ENCODE measurements at regions not wholly inside any gene's neighbourhood (a gene's known extent, or its start where the extent isn't known, plus 50 kb on each side); places are given as distances from the start of the nearest gene placed in this dataset.

DNA sequence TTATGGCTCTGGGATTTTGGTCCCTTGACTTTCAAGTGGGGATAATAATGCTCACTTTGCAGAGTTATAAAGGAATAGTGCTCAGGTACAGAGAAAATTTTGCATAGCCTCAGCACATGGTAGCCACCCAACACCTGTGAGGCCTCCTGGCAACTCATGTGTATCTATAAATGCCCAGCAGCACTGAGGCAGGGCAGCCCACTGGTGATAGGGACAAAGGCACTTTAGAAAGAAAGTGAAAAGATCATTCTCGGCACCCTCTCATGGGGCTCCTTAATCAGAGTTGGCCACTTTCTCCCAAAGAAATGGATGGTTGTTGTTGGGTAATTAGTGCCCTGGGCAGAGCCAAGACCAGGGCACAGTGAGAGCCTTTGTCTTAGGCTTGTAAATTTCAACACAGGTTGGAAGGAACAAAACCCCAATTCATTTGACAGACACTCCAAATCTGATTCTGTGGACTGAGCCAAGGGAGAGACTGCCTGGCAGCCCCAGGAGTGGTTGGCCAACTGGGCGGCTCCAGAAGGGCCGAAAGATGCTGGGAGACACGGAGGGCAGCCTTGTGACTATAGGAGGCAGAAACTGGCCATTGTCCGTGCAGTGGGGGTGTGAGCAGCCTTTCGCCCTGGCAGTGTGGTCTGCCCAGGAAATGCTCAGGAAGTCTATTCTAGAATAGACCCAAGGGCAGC is 213.2 kb upstream of the RGMA start:
- BruUV-seq (replicated peaks): no TSS peak
- TF ChIP-seq MXI1 (IDR thresholded peaks at IDR 0.05; ENCODE audit: borderline replicate concordance, low read depth, low read length) (no peak), POLR2A (IDR thresholded peaks at IDR 0.05; ENCODE audit: low read depth, low read length) (no peak), CEBPB (IDR thresholded peaks at IDR 0.05; ENCODE audit: low read depth, low read length) (no peak), RFX5 (IDR thresholded peaks at IDR 0.05; ENCODE audit: low read depth, low read length) (no peak), NFE2L2 (IDR thresholded peaks at IDR 0.05; ENCODE audit: low read depth, low read length) (no peak), MAZ (IDR thresholded peaks at IDR 0.05; ENCODE audit: borderline replicate concordance, low read depth, low read length) (no peak), MAFK (IDR thresholded peaks at IDR 0.05; ENCODE audit: low read depth, low read length) (no peak), CHD1 (IDR thresholded peaks at IDR 0.05; ENCODE audit: low read depth, low read length) (no peak), SMC3 (IDR thresholded peaks at IDR 0.05; ENCODE audit: low read depth, low read length) (no peak), FOS (IDR thresholded peaks at IDR 0.05; ENCODE audit: low read depth, low read length) (no peak), RCOR1 (IDR thresholded peaks at IDR 0.05; ENCODE audit: insufficient replicate concordance, low read length) (no peak)
- TF ChIP-seq, protein P1, sequence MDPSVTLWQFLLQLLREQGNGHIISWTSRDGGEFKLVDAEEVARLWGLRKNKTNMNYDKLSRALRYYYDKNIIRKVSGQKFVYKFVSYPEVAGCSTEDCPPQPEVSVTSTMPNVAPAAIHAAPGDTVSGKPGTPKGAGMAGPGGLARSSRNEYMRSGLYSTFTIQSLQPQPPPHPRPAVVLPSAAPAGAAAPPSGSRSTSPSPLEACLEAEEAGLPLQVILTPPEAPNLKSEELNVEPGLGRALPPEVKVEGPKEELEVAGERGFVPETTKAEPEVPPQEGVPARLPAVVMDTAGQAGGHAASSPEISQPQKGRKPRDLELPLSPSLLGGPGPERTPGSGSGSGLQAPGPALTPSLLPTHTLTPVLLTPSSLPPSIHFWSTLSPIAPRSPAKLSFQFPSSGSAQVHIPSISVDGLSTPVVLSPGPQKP (IDR thresholded peaks at IDR 0.05; ENCODE audit: borderline replicate concordance, low read depth, low read length): no peak
- TF ChIP-seq, protein P2, sequence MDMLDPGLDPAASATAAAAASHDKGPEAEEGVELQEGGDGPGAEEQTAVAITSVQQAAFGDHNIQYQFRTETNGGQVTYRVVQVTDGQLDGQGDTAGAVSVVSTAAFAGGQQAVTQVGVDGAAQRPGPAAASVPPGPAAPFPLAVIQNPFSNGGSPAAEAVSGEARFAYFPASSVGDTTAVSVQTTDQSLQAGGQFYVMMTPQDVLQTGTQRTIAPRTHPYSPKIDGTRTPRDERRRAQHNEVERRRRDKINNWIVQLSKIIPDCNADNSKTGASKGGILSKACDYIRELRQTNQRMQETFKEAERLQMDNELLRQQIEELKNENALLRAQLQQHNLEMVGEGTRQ (IDR thresholded peaks at IDR 0.05; ENCODE audit: low read depth, low read length): no peak
- TF ChIP-seq, protein P3, sequence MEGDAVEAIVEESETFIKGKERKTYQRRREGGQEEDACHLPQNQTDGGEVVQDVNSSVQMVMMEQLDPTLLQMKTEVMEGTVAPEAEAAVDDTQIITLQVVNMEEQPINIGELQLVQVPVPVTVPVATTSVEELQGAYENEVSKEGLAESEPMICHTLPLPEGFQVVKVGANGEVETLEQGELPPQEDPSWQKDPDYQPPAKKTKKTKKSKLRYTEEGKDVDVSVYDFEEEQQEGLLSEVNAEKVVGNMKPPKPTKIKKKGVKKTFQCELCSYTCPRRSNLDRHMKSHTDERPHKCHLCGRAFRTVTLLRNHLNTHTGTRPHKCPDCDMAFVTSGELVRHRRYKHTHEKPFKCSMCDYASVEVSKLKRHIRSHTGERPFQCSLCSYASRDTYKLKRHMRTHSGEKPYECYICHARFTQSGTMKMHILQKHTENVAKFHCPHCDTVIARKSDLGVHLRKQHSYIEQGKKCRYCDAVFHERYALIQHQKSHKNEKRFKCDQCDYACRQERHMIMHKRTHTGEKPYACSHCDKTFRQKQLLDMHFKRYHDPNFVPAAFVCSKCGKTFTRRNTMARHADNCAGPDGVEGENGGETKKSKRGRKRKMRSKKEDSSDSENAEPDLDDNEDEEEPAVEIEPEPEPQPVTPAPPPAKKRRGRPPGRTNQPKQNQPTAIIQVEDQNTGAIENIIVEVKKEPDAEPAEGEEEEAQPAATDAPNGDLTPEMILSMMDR (conservative IDR thresholded peaks at IDR 0.05; ENCODE audit: low read depth, low read length): no peak
- H3K9me3 ChIP-seq (ENCODE audit: control insufficient read depth, insufficient read depth, low read length): peaks cover 31% of the 10 kb centered on the region
- no peak overlapping the region for H3K9ac ChIP-seq (ENCODE audit: low read depth, low read length)
- 73% methylated on average over 3 of the region's 6 CpGs; no CpG with 5 or more reads in 1 of the 2 experiments for WGBS, 2 experiments (ENCODE audit: extremely low coverage in 2 of 2, insufficient read length in 1 of 2)
- H2BK15ac ChIP-seq (ENCODE audit: low read depth, low read length): no peak overlapping the region
- ATAC-seq (ENCODE audit: low read depth) (no peak), DNase-seq (no peak)
- H3K56ac ChIP-seq (ENCODE audit: extremely low read depth, insufficient read depth, low read length): no peak overlapping the region
- no peak overlapping the region for H2AK5ac ChIP-seq (ENCODE audit: low read depth, low read length)
- no peak overlapping the region for H2AK9ac ChIP-seq (replicated peaks; ENCODE audit: low read depth, low read length, poor library complexity)
- no peaks in the 10 kb centered on the region for H3K4me1 ChIP-seq (ENCODE audit: control insufficient read depth, insufficient read depth, low read length)
- H3K79me1 ChIP-seq (ENCODE audit: low read depth in 1 of 2, low read length in 2 of 2): no peaks in the 10 kb centered on the region
- no peak overlapping the region for H2BK120ac ChIP-seq (ENCODE audit: low read depth, low read length)
- H2AFZ ChIP-seq (replicated peaks; ENCODE audit: low read length, poor library complexity): no peak overlapping the region
- no peak overlapping the region for H3K4ac ChIP-seq (ENCODE audit: low read depth, low read length)
- no peak overlapping the region for H3K4me3 ChIP-seq (ENCODE audit: insufficient read depth, low read depth, low read length)
- no peak overlapping the region for H3K14ac ChIP-seq (replicated peaks; ENCODE audit: low read depth, low read length)
- H4K5ac ChIP-seq (ENCODE audit: low read depth, low read length): no peak overlapping the region
- no peak overlapping the region for H4K91ac ChIP-seq (ENCODE audit: insufficient read depth, low read depth, low read length)
- H2BK5ac ChIP-seq (ENCODE audit: low read depth, low read length, poor library complexity, severe bottlenecking): no peak overlapping the region
- intact Hi-C loops (cut with micrococcal nuclease): no loop called here
- ChIA-PET POLR2A (ENCODE audit: unreplicated experiment) (no interaction called here), CTCF (no interaction called here)
- no peak overlapping the region for H3K23ac ChIP-seq (ENCODE audit: low read depth, low read length)
- H2BK20ac ChIP-seq (ENCODE audit: low read depth, low read length): no peak overlapping the region
- dilution Hi-C loops (cut with HindIII; ENCODE audit: low sequenced_read_pairs, unreplicated experiment): no loop called here
- H3K18ac ChIP-seq (ENCODE audit: low read depth, low read length): no peak overlapping the region
- no peaks in the 10 kb centered on the region for H4K20me1 ChIP-seq (ENCODE audit: insufficient read depth, low read length)
- no peak overlapping the region for H3K27ac ChIP-seq (ENCODE audit: insufficient read depth, low read length)
- H3K9me1 ChIP-seq (ENCODE audit: insufficient read depth, low read length): no peaks in the 10 kb centered on the region
- H3K36me3 ChIP-seq (ENCODE audit: control insufficient read depth, insufficient read depth, low read length): no peaks in the 10 kb centered on the region
- in situ Hi-C loops (cut with MboI; ENCODE audit: low sequenced_read_pairs): no loop called here
- H3K27me3 ChIP-seq (ENCODE audit: control insufficient read depth, insufficient read depth, low read length): no peaks in the 10 kb centered on the region
- no peak overlapping the region for H3K4me2 ChIP-seq (ENCODE audit: low read depth, low read length)
- H4K8ac ChIP-seq (ENCODE audit: low read depth in 2 of 2, low read length in 2 of 2): no peak overlapping the region
